HG03521 (cell line): ENCODE measurements at regions not wholly inside any gene's neighbourhood (a gene's known extent, or its start where the extent isn't known, plus 50 kb on each side); places are given as distances from the start of the nearest gene placed in this dataset.
A peak's percentile ranks its signal among the peaks of the same experiment; 100 is the strongest.

Experiments used
- ATAC-seq: cut with Tn5 transposase; IDR thresholded peaks from one replicate; pipeline ENCODE4 v1.9.1; 2021; ENCODE audit warnings: mild to moderate bottlenecking, moderate library complexity; ENCODE audit not compliant: unreplicated experiment

DNA sequence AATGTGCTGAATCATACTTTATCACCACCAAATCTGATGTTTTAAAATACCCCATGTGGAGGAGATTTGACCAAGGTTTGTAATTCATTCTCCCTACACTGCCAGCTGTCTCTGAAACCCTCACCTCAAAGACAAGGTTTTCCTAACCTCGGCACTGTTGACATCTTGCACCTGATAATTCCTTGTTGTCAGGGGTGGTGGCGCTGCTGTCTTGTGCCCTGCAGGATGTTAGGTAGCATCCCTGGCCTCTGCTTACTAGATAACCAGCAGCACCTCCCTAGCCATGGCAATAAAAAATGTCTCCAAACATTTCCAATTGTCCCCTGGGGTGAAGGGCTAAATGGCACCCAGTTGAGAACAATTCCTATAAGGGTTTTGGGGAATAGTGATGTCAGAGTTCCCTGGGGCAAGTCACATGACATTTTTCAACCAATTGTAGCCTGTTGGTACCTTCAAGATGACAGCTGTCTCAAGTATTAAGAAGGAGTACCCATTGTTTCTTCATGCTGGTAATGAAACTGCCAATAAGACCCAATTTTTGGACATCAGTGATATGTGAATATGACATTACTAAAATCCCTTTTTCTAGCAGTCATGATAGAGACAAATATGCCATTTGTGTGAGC, 160.6 kb upstream of the PLCXD3 start:
- ATAC-seq: no peak

DNA sequence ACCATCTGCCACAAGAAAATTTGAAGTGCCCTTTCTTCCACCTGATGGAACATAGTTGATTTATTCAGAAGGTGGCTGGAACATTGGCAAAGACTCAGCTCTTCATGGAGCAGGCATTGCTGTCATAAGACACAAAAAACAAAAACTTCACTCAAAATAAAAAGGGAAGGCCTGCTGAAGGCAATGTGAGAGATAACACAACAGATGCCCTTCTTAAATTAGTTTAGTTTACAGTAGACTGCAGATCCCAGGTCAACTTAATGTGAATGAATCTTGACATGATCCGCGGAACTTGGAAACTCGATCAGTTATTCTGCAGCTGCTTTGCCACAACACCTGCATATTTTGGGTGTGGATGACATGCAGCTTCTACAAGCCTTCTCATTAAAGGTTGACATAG, 159.8 kb upstream of the PLCXD3 start:
- no peak for ATAC-seq

GRCh38 chr5:41661254-41661653, 150.9 kb upstream of the PLCXD3 start:
- ATAC-seq: no peak

DNA sequence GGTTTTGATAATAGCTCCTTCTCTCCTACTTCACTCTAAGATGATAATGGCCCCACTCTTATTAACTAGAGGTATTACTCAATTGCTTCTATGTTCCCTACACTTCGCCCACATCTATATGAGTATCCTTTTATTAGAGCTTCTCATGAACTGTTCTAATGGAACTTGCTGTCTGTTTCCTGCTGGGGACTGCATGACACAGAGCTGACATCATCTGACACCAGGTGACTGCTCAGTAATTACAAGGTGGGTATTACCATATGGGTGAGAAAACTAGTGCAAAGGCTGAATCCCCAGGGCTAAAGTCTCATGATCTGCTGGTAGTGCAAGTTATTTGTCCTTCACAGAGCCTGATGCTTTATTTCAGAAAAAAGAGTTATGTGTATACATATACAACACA, 146.2 kb upstream of the PLCXD3 start:
- no peak for ATAC-seq

DNA sequence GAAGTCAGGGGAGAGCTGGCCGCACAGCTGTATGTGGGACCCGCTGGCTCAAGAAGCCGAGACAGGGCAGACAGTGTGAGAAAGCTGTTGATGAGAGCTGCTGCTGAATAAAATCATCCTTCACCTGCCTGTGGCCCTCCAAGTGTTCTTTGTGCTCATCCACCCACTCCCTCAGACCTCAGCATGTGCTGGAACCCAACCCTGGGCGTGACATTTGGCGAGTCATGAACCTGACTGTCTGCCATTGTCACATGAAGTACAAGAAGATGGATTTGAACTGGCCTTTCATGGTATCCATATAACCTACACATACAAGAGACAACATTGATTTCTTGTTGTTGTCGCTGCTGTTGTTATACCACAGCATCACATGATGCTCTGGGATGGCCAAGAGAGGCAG, 139.7 kb upstream of the PLCXD3 start:
- no peak for ATAC-seq

DNA sequence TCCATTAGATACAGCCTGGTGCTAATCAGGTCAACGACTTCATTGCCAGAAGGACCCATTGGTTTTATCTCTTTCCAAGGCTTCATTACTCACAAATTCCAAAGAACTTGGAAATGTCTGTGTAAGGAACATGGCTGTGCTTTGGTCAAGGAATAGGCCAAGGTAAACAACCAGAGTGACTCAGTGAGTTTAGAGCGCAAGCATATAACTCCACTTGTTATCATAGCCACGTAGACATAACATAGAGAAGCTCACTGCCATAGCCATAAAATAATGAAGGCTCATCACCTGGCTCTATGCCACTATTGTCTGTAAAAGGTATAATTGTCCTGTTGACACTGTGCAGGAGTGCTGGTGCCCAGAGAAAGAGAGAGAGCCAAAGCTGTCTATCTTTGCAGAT, 139.3 kb upstream of the PLCXD3 start:
- ATAC-seq: no peak

DNA sequence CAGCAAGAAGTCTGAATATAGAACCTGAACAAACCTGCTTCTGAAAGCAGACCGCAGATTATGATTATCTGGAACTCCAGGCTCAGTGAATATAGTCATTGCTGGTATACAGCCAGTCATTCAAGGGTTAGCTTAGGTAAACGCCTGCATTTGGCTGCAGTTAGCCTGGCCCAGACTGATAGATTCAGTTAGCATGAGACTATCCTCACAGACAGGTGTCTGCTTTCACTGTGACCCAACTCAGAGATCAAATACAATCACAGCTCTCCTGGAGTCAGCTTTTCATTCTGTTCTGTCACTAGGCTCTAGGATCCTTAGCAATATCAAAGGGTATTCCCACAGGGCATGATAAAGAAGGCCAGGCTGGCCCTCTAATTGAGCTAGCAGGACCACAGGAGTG, 138.6 kb upstream of the PLCXD3 start:
- no peak for ATAC-seq

- ATAC-seq: no peak
Measured at GRCh38 chr5:41641621-41642020, 131.2 kb upstream of the PLCXD3 start.

DNA sequence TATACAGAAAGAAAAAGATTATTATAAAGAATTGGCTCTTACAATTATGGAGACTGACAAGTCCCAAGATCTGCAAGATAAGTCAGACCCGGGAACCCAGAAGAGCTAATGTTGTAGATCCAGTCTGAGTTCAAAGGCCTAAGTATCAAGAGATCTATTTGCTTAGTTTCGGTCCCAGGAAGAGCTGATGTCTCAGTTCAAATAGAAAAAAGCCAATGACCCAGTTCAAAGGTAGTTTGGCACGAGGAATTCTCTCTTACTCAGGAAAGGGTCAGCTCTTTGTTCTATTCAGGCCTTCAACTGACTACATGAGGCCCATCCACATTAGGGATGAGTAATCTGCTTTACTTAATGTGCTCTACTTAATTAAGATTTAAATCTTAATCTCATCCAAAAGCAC, 128.3 kb upstream of the PLCXD3 start:
- no peak for ATAC-seq

DNA sequence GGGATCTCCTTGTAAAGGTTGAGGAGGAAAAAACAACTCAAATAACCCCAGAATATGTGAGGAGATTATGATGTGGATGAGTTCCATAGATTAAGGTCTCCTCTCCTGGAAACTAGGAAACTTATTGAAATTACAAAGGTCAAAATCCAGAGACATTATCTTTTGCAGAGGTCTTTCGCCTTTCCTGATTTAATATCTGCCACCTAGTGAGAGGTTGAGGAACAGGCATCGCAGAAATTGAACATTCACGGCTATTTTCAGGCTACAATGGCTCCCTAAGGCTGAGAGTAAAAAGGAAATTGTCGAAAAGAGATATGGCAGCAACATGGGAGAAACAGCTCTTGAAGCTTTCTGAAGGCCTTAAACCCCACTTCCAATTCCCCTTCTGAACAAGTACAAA, 127.5 kb upstream of the PLCXD3 start:
- ATAC-seq: no peak

- no peak for ATAC-seq
Measured at GRCh38 chr5:41637424-41637823, 127.0 kb upstream of the PLCXD3 start.

GRCh38 chr5:41636605-41637004, 126.2 kb upstream of the PLCXD3 start:
- peak; percentile 92 for ATAC-seq

- no peak for ATAC-seq
Measured at GRCh38 chr5:41629897-41630296, 119.5 kb upstream of the PLCXD3 start.

- no peak for ATAC-seq
Measured at GRCh38 chr5:41625571-41625970, 115.2 kb upstream of the PLCXD3 start.

GRCh38 chr5:41621420-41621819, 111.0 kb upstream of the PLCXD3 start:
- ATAC-seq: no peak

- no peak for ATAC-seq
Measured at GRCh38 chr5:41617843-41618515, 107.6 kb upstream of the PLCXD3 start.

GRCh38 chr5:41610386-41610785, 100.0 kb upstream of the PLCXD3 start:
- ATAC-seq: no peak

DNA sequence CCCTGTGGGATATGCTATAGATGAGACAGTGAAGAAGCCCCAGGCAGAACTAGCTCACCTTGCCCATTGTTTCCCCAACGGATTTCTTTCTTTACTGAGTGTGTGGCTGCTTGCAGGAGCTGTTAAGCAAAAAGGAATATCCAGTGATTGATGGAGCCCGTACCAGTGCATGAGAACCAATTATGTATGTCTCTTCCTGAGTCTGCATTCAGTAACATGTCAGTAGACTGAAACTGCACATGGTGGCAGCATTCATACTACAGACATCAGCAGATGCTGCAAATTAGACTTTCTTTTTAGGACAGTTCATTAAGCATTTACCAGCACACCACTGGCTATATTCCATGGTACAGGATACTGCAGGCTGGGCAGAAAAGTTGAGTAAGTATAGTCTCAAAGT, 90.3 kb upstream of the PLCXD3 start:
- ATAC-seq: no peak

DNA sequence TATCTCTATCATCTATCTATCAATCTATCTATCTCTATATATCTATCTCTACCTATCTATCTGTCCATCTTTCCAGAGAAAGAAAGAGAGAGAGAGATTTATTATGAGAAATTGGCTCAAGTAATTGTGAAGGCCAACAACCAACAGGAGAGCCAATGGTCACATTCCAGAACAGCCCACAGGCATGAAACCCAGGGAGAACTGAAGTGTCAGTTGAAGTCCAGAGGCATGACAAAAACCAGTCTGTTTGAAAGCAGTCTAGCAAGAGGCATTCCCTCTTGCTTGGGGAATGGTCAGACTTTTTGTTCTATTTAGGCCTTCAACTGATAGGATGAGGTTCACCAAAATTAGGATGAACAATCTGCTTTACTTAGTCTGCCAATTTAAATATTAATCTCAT, 87.6 kb upstream of the PLCXD3 start:
- no peak for ATAC-seq

DNA sequence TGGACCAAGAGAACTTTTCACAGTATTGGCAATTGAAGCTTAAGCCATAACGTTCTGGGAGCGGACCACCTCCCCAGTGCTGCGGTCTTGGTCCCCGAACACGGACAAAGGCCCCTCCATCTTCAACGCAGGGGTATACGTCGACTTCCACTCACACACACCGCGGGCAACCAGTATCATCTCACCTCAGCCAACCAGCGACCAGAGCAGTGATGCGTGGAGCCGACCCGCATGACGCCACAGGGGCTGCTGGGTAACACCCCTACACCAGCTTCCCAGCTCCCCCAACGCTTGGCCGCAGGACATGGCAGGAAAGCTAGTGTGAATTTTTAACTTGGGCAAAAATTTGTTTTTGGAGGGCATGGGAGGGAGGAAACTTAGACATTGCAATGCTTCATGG, 77.3 kb upstream of the PLCXD3 start:
- ATAC-seq: no peak

DNA sequence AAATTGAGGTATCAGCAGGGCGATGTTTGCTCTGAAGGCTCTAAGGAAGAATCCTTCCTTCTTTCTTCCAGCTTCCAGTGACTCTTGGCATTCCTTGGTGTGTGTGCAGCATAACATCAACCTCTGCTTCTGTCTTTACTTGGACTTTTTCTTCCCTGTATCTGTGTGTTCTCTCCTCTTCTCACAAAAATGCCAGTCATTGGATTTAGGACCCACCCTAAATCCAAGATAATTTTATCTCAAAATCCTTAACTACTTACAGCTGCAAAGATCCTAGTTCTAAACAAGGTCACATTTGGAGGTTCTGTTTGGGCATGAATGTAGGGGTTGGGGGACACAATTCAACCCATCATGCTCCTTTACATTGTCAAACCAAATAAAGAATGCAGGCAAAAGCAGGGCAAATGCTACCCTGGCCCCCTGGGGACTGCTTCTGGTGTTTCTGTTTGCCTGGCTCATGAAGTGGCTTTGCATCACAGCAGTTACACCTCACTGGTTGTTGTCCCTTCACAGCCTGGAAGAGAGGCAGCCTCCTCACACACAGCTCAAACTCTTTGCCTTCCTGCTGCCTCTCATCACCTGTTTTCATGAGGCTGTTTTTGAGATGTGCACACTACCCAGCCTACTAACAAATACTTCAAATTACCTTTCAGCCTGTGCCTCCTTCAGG, 64.8 kb upstream of the PLCXD3 start:
- no peak for ATAC-seq

DNA sequence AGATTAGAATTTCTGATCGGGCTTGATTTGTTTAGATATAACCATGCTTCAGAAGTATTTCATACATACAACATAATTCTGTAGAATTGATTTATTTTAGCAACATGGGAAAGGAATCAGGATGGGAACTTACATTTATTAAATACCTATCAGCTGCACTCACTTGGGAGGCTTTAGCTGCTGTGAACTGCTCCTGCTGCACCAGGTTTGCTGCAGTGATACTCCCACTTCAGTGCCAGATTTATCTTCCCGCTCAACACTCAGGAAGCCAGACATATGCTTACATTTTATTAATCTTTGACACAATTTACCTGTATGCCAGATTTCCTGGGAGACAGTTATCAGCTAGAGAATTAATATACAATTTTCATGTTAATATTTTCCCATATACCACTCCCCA, 64.0 kb upstream of the PLCXD3 start:
- ATAC-seq: no peak
